ENCODE measurements at regions not wholly inside any gene's neighbourhood (a gene's known extent, or its start where the extent isn't known, plus 50 kb on each side); places are given as distances from the start of the nearest gene placed in this dataset.

GRCh38 chr15:70427167-70428120, 329.7 kb upstream of the TLE3 start:
- H3K27ac ChIP-seq (ENCODE audit: low read depth, low read length), result no peak overlapping the region
- no peak overlapping the region for H3K4me2 ChIP-seq (ENCODE audit: low read length)
- TF ChIP-seq CTCF (IDR thresholded peaks at IDR 0.05; ENCODE audit: low read depth, low read length, poor library complexity, severe bottlenecking) (no peak), EZH2phosphoT487 (IDR thresholded peaks at IDR 0.05; ENCODE audit: borderline replicate concordance, low read length) (no peak)
- no peaks in the 10 kb centered on the region for H3K36me3 ChIP-seq (ENCODE audit: control insufficient read depth, low read length)
- H3K4me1 ChIP-seq (ENCODE audit: control insufficient read depth, low read length), result peaks cover 8% of the 10 kb centered on the region
- peaks cover 2% of the 10 kb centered on the region; the same call in 1 of the 2 replicates for H3K9me3 ChIP-seq (ENCODE audit: control insufficient read depth, insufficient read depth, low read length)
- H3K79me2 ChIP-seq (ENCODE audit: control insufficient read depth, low read length), result no peaks in the 10 kb centered on the region
- no peaks in the 10 kb centered on the region for H3K9me2 ChIP-seq (replicated peaks; ENCODE audit: control insufficient read depth, low read length)
- peaks cover 33% of the 10 kb centered on the region for H3K27me3 ChIP-seq (ENCODE audit: control insufficient read depth, low read length)
- no peaks in the 10 kb centered on the region for H3F3A ChIP-seq (ENCODE audit: control insufficient read depth, insufficient read depth)
- no peaks in the 10 kb centered on the region for H4K20me1 ChIP-seq (ENCODE audit: control insufficient read depth, insufficient read depth, low read depth, low read length)
- H3K4me3 ChIP-seq (ENCODE audit: low read length), result no peak overlapping the region

- TF ChIP-seq CTCF (IDR thresholded peaks at IDR 0.05; ENCODE audit: low read depth, low read length, poor library complexity, severe bottlenecking) (no peak), EZH2phosphoT487 (IDR thresholded peaks at IDR 0.05; ENCODE audit: borderline replicate concordance, low read length) (no peak)
- H3K4me3 ChIP-seq (ENCODE audit: low read length), result no peak overlapping the region
- H3K27me3 ChIP-seq (ENCODE audit: control insufficient read depth, low read length), result peaks cover 31% of the 10 kb centered on the region
- peaks cover 8% of the 10 kb centered on the region for H3K4me1 ChIP-seq (ENCODE audit: control insufficient read depth, low read length)
- H3K9me2 ChIP-seq (replicated peaks; ENCODE audit: control insufficient read depth, low read length), result no peaks in the 10 kb centered on the region
- H3K9me3 ChIP-seq (ENCODE audit: control insufficient read depth, insufficient read depth, low read length), result peaks cover 2% of the 10 kb centered on the region; the same call in 1 of the 2 replicates
- no peaks in the 10 kb centered on the region for H3K36me3 ChIP-seq (ENCODE audit: control insufficient read depth, low read length)
- no peak overlapping the region for H3K4me2 ChIP-seq (ENCODE audit: low read length)
- H3K27ac ChIP-seq (ENCODE audit: low read depth, low read length), result no peak overlapping the region
- no peaks in the 10 kb centered on the region for H4K20me1 ChIP-seq (ENCODE audit: control insufficient read depth, insufficient read depth, low read depth, low read length)
- no peaks in the 10 kb centered on the region for H3K79me2 ChIP-seq (ENCODE audit: control insufficient read depth, low read length)
- H3F3A ChIP-seq (ENCODE audit: control insufficient read depth, insufficient read depth), result no peaks in the 10 kb centered on the region
These were observed 328.5 kb upstream of the TLE3 start for GRCh38 chr15:70426096-70426821.

- Histone ChIP-seq H3K27ac (ENCODE audit: low read depth, low read length) (no peak overlapping the region), H3K4me2 (ENCODE audit: low read length) (no peak overlapping the region), H3K9me2 (replicated peaks; ENCODE audit: control insufficient read depth, low read length) (no peaks in the 10 kb centered on the region), H4K20me1 (ENCODE audit: control insufficient read depth, insufficient read depth, low read depth, low read length) (no peaks in the 10 kb centered on the region), H3K36me3 (ENCODE audit: control insufficient read depth, low read length) (no peaks in the 10 kb centered on the region), H3K9me3 (ENCODE audit: control insufficient read depth, insufficient read depth, low read length) (peaks cover 2% of the 10 kb centered on the region; the same call in 1 of the 2 replicates), H3K79me2 (ENCODE audit: control insufficient read depth, low read length) (no peaks in the 10 kb centered on the region), H3F3A (ENCODE audit: control insufficient read depth, insufficient read depth) (no peaks in the 10 kb centered on the region), H3K4me3 (ENCODE audit: low read length) (no peak overlapping the region), H3K4me1 (ENCODE audit: control insufficient read depth, low read length) (peaks cover 8% of the 10 kb centered on the region), H3K27me3 (ENCODE audit: control insufficient read depth, low read length) (peaks cover 29% of the 10 kb centered on the region)
- TF ChIP-seq CTCF (IDR thresholded peaks at IDR 0.05; ENCODE audit: low read depth, low read length, poor library complexity, severe bottlenecking) (no peak), EZH2phosphoT487 (IDR thresholded peaks at IDR 0.05; ENCODE audit: borderline replicate concordance, low read length) (no peak)
These were observed 327.3 kb upstream of the TLE3 start for GRCh38 chr15:70424937-70425411.
